Choroid plexus epithelial cell (primary cell): ENCODE measurements at regions not wholly inside any gene's neighbourhood (a gene's known extent, or its start where the extent isn't known, plus 50 kb on each side); places are given as distances from the start of the nearest gene placed in this dataset.

ENCODE experiments used
- DNase-seq: peaks from one replicate; pipeline ENCODE4 v3.0.0-alpha.2; 2010; ENCODE audit warnings: low read depth
- H3K4me3 ChIP-seq: 2 replicates; pipeline ENCODE4 v1.5.1; 2011; ENCODE audit warnings: low read depth, mild to moderate bottlenecking, control low read depth, low read length, moderate library complexity
- CTCF ChIP-seq: conservative IDR thresholded peaks from 2 replicates; pipeline ENCODE4 v1.5.1; 2011; ENCODE audit warnings: low read depth, mild to moderate bottlenecking, control low read depth, inconsistent platforms, low read length, moderate library complexity

- DNase-seq, result no peak
- H3K4me3 ChIP-seq, result no peak overlapping the region
- no peak for TF ChIP-seq CTCF
These were observed 133.4 kb upstream of the GLI2 start for GRCh38 chr2:120602251-120602650.

GRCh38 chr2:120604767-120605166, 130.9 kb upstream of the GLI2 start:
- H3K4me3 ChIP-seq, result no peak overlapping the region
- no peak for TF ChIP-seq CTCF
- DNase-seq, result no peak

GRCh38 chr2:120605231-120605935, 130.3 kb upstream of the GLI2 start:
- no peak overlapping the region for H3K4me3 ChIP-seq
- DNase-seq, result no peak
- no peak for TF ChIP-seq CTCF

- TF ChIP-seq CTCF, result no peak
- no peak overlapping the region for H3K4me3 ChIP-seq
- no peak for DNase-seq
These were observed 129.4 kb upstream of the GLI2 start for GRCh38 chr2:120606280-120606679.

- DNase-seq, result no peak
- no peak for TF ChIP-seq CTCF
- H3K4me3 ChIP-seq, result no peak overlapping the region
These were observed 128.7 kb upstream of the GLI2 start for GRCh38 chr2:120606931-120607330.

- no peak overlapping the region for H3K4me3 ChIP-seq
- no peak for DNase-seq
- no peak for TF ChIP-seq CTCF
These were observed 128.2 kb upstream of the GLI2 start for GRCh38 chr2:120607506-120607905.

GRCh38 chr2:120607996-120608395, 127.7 kb upstream of the GLI2 start:
- DNase-seq, result no peak
- TF ChIP-seq CTCF, result no peak
- no peak overlapping the region for H3K4me3 ChIP-seq
